GM12878 (cell line): ENCODE measurements at regions not wholly inside any gene's neighbourhood (a gene's known extent, or its start where the extent isn't known, plus 50 kb on each side); places are given as distances from the start of the nearest gene placed in this dataset.

ENCODE experiments used
- BRCA1 ChIP-seq: IDR thresholded peaks from 2 replicates; pipeline ENCODE4 v1.6.1; 2011; ENCODE audit warnings: low read depth, low read length, improper control_type of control experiment
- CTCF ChIP-seq, 3 experiments: IDR thresholded peaks in 2 of 3; conservative IDR thresholded peaks in 1 of 3; 2 replicates each; pipeline ENCODE4 v1.5.1; 2011; ENCODE audit warnings: low read depth in 3 of 3, low read length in 3 of 3, mild to moderate bottlenecking in 3 of 3, control low read depth in 2 of 3, moderate library complexity in 2 of 3, inconsistent platforms in 1 of 3, mixed read lengths in 1 of 3; ENCODE audit not compliant: control insufficient read depth in 2 of 3, insufficient read depth in 1 of 3; ENCODE audit errors: extremely low read depth in 1 of 3
- EP300 ChIP-seq, 2 experiments: fragments of 150-350 bp in 1 of 2; IDR thresholded peaks; 2 replicates each; pipeline ENCODE4 v1.6.1; 2011 to 2012; ENCODE audit warnings: low read depth in 2 of 2, low read length in 2 of 2, borderline replicate concordance in 1 of 2, improper control_type of control experiment in 1 of 2, inconsistent platforms in 1 of 2; ENCODE audit not compliant: control insufficient read depth in 1 of 2
- KAT2A ChIP-seq: conservative IDR thresholded peaks from 2 replicates; pipeline ENCODE4 v1.6.1; 2011; ENCODE audit warnings: low read depth, low read length; ENCODE audit not compliant: control insufficient read depth
- RAD51 ChIP-seq: fragments of 450-650 bp; IDR thresholded peaks from 2 replicates; pipeline ENCODE4 v1.6.1; 2016; ENCODE audit warnings: moderate library complexity, mild to moderate bottlenecking, inconsistent platforms

- no peak for TF ChIP-seq KAT2A
- TF ChIP-seq RAD51 = no peak
- no peak for TF ChIP-seq BRCA1
- TF ChIP-seq EP300 (IDR thresholded peaks at IDR 0.05; ENCODE audit: borderline replicate concordance in 1 of 2, control insufficient read depth in 1 of 2, low read depth in 2 of 2, low read length in 2 of 2) = no peak
- TF ChIP-seq CTCF (IDR thresholded peaks at IDR 0.05 in 2 of 3, conservative IDR thresholded peaks at IDR 0.05 in 1 of 3; ENCODE audit: control insufficient read depth in 2 of 3, extremely low read depth in 1 of 3, insufficient read depth in 1 of 3, low read depth in 3 of 3, low read length in 3 of 3) = no peak
These were observed 382.6 kb downstream of the SNAPC1 start for GRCh38 chr14:62144863-62145262.
